Upper lobe of right lung (tissue), 1 donor: ENCODE measurements at regions not wholly inside any gene's neighbourhood (a gene's known extent, or its start where the extent isn't known, plus 50 kb on each side); places are given as distances from the start of the nearest gene placed in this dataset.

Source experiments
- ATAC-seq: fragments of 200-7000 bp; cut with Tn5 transposase; one replicate; pipeline ENCODE4 v1.9.1; 2020; ENCODE audit warnings: mild to moderate bottlenecking, moderate library complexity
- DNase-seq: peaks from one replicate; pipeline ENCODE4 v3.0.0-alpha.2; 2020
- H3K27ac ChIP-seq: fragments of 200-600 bp; one replicate; pipeline ENCODE4 v1.8.0; 2022
- H3K27me3 ChIP-seq: fragments of 200-600 bp; one replicate; pipeline ENCODE4 v1.8.0; 2022; ENCODE audit warnings: mild to moderate bottlenecking
- H3K36me3 ChIP-seq: fragments of 200-600 bp; one replicate; pipeline ENCODE4 v1.8.0; 2022
- H3K4me1 ChIP-seq: fragments of 200-600 bp; one replicate; pipeline ENCODE4 v1.8.0; 2022
- H3K4me3 ChIP-seq: fragments of 200-600 bp; one replicate; pipeline ENCODE4 v1.8.0; 2022; ENCODE audit warnings: mild to moderate bottlenecking
- H3K9me3 ChIP-seq: fragments of 200-600 bp; one replicate; pipeline ENCODE4 v1.8.0; 2022
- intact Hi-C: fragments of 100-400 bp; cut with DNase I; formaldehyde crosslinking; loops from one replicate; pipeline ENCODE4 v1.11.0; 2022
- TF ChIP-seq, protein P1 (sequence below): fragments of 200-600 bp; IDR thresholded peaks from one replicate; pipeline ENCODE4 v1.8.0; 2022; ENCODE audit warnings: antibody characterized with exemption
- donor health status: DM: no; HTN: yes; CAD: no; lungs with severe emphysema.

- TF ChIP-seq, protein P1, sequence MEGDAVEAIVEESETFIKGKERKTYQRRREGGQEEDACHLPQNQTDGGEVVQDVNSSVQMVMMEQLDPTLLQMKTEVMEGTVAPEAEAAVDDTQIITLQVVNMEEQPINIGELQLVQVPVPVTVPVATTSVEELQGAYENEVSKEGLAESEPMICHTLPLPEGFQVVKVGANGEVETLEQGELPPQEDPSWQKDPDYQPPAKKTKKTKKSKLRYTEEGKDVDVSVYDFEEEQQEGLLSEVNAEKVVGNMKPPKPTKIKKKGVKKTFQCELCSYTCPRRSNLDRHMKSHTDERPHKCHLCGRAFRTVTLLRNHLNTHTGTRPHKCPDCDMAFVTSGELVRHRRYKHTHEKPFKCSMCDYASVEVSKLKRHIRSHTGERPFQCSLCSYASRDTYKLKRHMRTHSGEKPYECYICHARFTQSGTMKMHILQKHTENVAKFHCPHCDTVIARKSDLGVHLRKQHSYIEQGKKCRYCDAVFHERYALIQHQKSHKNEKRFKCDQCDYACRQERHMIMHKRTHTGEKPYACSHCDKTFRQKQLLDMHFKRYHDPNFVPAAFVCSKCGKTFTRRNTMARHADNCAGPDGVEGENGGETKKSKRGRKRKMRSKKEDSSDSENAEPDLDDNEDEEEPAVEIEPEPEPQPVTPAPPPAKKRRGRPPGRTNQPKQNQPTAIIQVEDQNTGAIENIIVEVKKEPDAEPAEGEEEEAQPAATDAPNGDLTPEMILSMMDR, result no peak
- DNase-seq, result no peak
- H3K27me3 ChIP-seq, result no peaks in the 10 kb centered on the region
- H3K9me3 ChIP-seq, result no peaks in the 10 kb centered on the region
- H3K4me3 ChIP-seq, result no peak overlapping the region
- ATAC-seq, result no peak
- intact Hi-C loops, result no loop called here
- no peaks in the 10 kb centered on the region for H3K4me1 ChIP-seq
- no peaks in the 10 kb centered on the region for H3K36me3 ChIP-seq
- no peak overlapping the region for H3K27ac ChIP-seq
Measured at GRCh38 chr2:21694079-21694878, 570.5 kb downstream of the TDRD15 start.

DNA sequence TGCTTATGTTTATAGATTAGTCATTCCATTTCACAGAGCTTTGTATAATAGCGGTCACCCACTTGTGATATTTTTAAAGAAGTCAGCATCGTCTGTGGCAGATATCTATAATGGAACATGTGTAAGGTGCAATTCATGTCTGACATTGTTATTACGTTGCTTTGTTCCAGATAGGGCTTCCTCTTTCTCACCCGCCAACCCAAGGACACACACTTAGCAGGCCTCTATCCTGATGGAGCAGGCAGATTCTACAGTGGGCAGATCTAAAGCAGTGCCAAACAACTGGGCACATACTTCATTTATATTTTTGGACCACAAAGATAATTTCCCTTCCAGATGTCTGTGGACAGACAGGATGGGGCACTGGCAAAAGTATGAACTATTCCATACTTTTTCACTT is 573.1 kb downstream of the TDRD15 start:
- DNase-seq, result no peak
- no peak overlapping the region for H3K27ac ChIP-seq
- TF ChIP-seq, protein P1, result no peak
- no peaks in the 10 kb centered on the region for H3K9me3 ChIP-seq
- no peak for ATAC-seq
- H3K4me3 ChIP-seq, result no peak overlapping the region
- H3K27me3 ChIP-seq, result no peaks in the 10 kb centered on the region
- H3K36me3 ChIP-seq, result no peaks in the 10 kb centered on the region
- intact Hi-C loops, result no loop called here
- no peaks in the 10 kb centered on the region for H3K4me1 ChIP-seq

DNA sequence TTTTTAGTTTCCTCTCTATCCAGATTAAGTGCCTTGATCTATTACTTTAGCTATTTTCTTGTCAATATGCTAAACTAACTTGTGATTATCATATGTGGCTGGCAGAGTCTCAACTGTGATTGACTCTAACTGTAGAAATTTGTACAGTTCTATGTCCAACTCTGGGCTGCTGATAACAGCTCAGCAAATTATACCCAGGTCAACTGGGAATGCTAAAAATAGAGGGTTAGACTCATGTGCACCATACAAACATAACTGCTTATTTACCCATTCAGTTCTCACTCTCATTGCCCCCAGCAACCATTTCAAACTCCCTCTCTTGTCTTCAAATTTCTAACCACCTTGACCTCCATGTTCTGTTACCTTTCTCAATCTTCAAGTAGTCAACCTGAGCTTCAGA is 576.9 kb downstream of the TDRD15 start:
- Histone ChIP-seq H3K36me3 (no peaks in the 10 kb centered on the region), H3K27ac (no peak overlapping the region), H3K4me1 (no peaks in the 10 kb centered on the region), H3K9me3 (no peaks in the 10 kb centered on the region), H3K4me3 (no peak overlapping the region), H3K27me3 (no peaks in the 10 kb centered on the region)
- DNase-seq (no peak), ATAC-seq (no peak)
- intact Hi-C loops, result no loop called here
- TF ChIP-seq, protein P1, result no peak

- DNase-seq (no peak), ATAC-seq (no peak)
- H3K27ac ChIP-seq, result no peak overlapping the region
- no peak overlapping the region for H3K4me3 ChIP-seq
- H3K9me3 ChIP-seq, result no peaks in the 10 kb centered on the region
- H3K4me1 ChIP-seq, result no peaks in the 10 kb centered on the region
- H3K36me3 ChIP-seq, result no peaks in the 10 kb centered on the region
- TF ChIP-seq, protein P1, result no peak
- intact Hi-C loops, result no loop called here
- no peaks in the 10 kb centered on the region for H3K27me3 ChIP-seq
Measured at GRCh38 chr2:21710031-21710430, 586.3 kb downstream of the TDRD15 start.

- Histone ChIP-seq H3K27me3 (no peaks in the 10 kb centered on the region), H3K4me3 (no peak overlapping the region), H3K4me1 (no peaks in the 10 kb centered on the region), H3K36me3 (no peaks in the 10 kb centered on the region), H3K9me3 (no peaks in the 10 kb centered on the region), H3K27ac (no peak overlapping the region)
- no peak for DNase-seq
- no peak for ATAC-seq
- intact Hi-C loops, result no loop called here
- TF ChIP-seq, protein P1, result no peak
Measured at GRCh38 chr2:21710496-21710895, 586.7 kb downstream of the TDRD15 start.
